Effector memory CD8-positive, alpha-beta T cell (primary cell): ENCODE measurements at regions not wholly inside any gene's neighbourhood (a gene's known extent, or its start where the extent isn't known, plus 50 kb on each side); places are given as distances from the start of the nearest gene placed in this dataset.

Source experiments
- ATAC-seq: fragments of 150-1000 bp; cut with Tn5 transposase; replicated peaks from 2 replicates; pipeline ENCODE4 v1.10.0; 2021; ENCODE audit warnings: mild to moderate bottlenecking, moderate library complexity
- DNase-seq, 3 experiments: peaks; one replicate each; pipeline ENCODE4 v3.0.0; 2021
- H3K27ac Mint-ChIP-seq, 2 donors: one replicate each; pipeline ENCODE4 v1.8.0; 2022; ENCODE audit warnings: mild to moderate bottlenecking in 2 of 2, mixed read lengths in 2 of 2, moderate library complexity in 2 of 2
- H3K27me3 Mint-ChIP-seq, 2 donors: one replicate each; pipeline ENCODE4 v1.8.0; 2022; ENCODE audit warnings: mixed read lengths in 2 of 2
- H3K36me3 Mint-ChIP-seq: one replicate; pipeline ENCODE4 v1.8.0; 2022; ENCODE audit warnings: mild to moderate bottlenecking, moderate library complexity, mixed read lengths; ENCODE audit not compliant: insufficient read depth
- H3K4me1 Mint-ChIP-seq, 2 donors: one replicate each; pipeline ENCODE4 v1.8.0; 2022; ENCODE audit warnings: low read depth in 2 of 2, mixed read lengths in 2 of 2
- H3K4me3 Mint-ChIP-seq, 2 donors: one replicate each; pipeline ENCODE4 v1.8.0; 2022; ENCODE audit warnings: mild to moderate bottlenecking in 2 of 2, mixed read lengths in 2 of 2, moderate library complexity in 2 of 2
- H3K9me3 Mint-ChIP-seq, 2 donors: one replicate each; pipeline ENCODE4 v1.8.0; 2022; ENCODE audit warnings: mixed read lengths in 2 of 2

- Mint-ChIP-seq H3K4me1 (no peaks in the 10 kb centered on the region), H3K27ac (no peak overlapping the region), H3K36me3 (no peaks in the 10 kb centered on the region), H3K9me3 (peaks cover 0 to 7% of the 10 kb centered on the region in 2 donors), H3K27me3 (no peaks in the 10 kb centered on the region), H3K4me3 (no peak overlapping the region)
- DNase-seq = no peak
- no peak for ATAC-seq
Measured at GRCh38 chr7:118525020-118525419, 300.5 kb downstream of the ANKRD7 start.

- ATAC-seq (no peak), DNase-seq (no peak)
- no peak overlapping the region for H3K4me3 Mint-ChIP-seq
- no peaks in the 10 kb centered on the region for H3K27me3 Mint-ChIP-seq
- no peaks in the 10 kb centered on the region for H3K4me1 Mint-ChIP-seq
- H3K27ac Mint-ChIP-seq = no peak overlapping the region
- H3K36me3 Mint-ChIP-seq = no peaks in the 10 kb centered on the region
- H3K9me3 Mint-ChIP-seq = peaks cover 0 to 5% of the 10 kb centered on the region in 2 donors
Measured at GRCh38 chr7:118531566-118531965, 307.1 kb downstream of the ANKRD7 start.

- no peaks in the 10 kb centered on the region for H3K4me1 Mint-ChIP-seq
- H3K27ac Mint-ChIP-seq = no peak overlapping the region
- H3K4me3 Mint-ChIP-seq = no peak overlapping the region
- peaks cover 0 to 3% of the 10 kb centered on the region in 2 donors for H3K9me3 Mint-ChIP-seq
- peaks cover 3% of the 10 kb centered on the region for H3K36me3 Mint-ChIP-seq
- ATAC-seq = no peak
- no peaks in the 10 kb centered on the region for H3K27me3 Mint-ChIP-seq
- no peak for DNase-seq
Measured at GRCh38 chr7:118559207-118559606, 334.7 kb downstream of the ANKRD7 start.

GRCh38 chr7:118563311-118563710 is 338.8 kb downstream of the ANKRD7 start:
- ATAC-seq (no peak), DNase-seq (no peak)
- Mint-ChIP-seq H3K9me3 (peaks cover 0 to 7% of the 10 kb centered on the region in 2 donors), H3K27ac (no peak overlapping the region), H3K27me3 (no peaks in the 10 kb centered on the region), H3K4me3 (no peak overlapping the region), H3K36me3 (peaks cover 3% of the 10 kb centered on the region), H3K4me1 (no peaks in the 10 kb centered on the region)

GRCh38 chr7:118572604-118573003 is 348.1 kb downstream of the ANKRD7 start:
- Mint-ChIP-seq H3K4me1 (no peaks in the 10 kb centered on the region), H3K27ac (no peak overlapping the region), H3K9me3 (peaks cover 0 to 5% of the 10 kb centered on the region in 2 donors), H3K4me3 (no peak overlapping the region), H3K36me3 (no peaks in the 10 kb centered on the region), H3K27me3 (no peaks in the 10 kb centered on the region)
- DNase-seq = no peak
- ATAC-seq = no peak

- no peak overlapping the region for H3K27ac Mint-ChIP-seq
- ATAC-seq (no peak), DNase-seq (no peak)
- no peaks in the 10 kb centered on the region for H3K27me3 Mint-ChIP-seq
- H3K4me1 Mint-ChIP-seq = no peaks in the 10 kb centered on the region
- peaks cover 0 to 2% of the 10 kb centered on the region in 2 donors for H3K9me3 Mint-ChIP-seq
- H3K36me3 Mint-ChIP-seq = no peaks in the 10 kb centered on the region
- H3K4me3 Mint-ChIP-seq = no peak overlapping the region
Measured at GRCh38 chr7:118573085-118573484, 348.6 kb downstream of the ANKRD7 start.

GRCh38 chr7:118575393-118575948 is 351.0 kb downstream of the ANKRD7 start:
- Mint-ChIP-seq H3K4me1 (no peaks in the 10 kb centered on the region), H3K27me3 (no peaks in the 10 kb centered on the region), H3K27ac (no peak overlapping the region), H3K9me3 (peaks cover 2 to 3% of the 10 kb centered on the region in 2 donors), H3K4me3 (no peak overlapping the region), H3K36me3 (no peaks in the 10 kb centered on the region)
- no peak for ATAC-seq
- DNase-seq = no peak

GRCh38 chr7:118580743-118581382 is 356.4 kb downstream of the ANKRD7 start:
- Mint-ChIP-seq H3K27ac (no peak overlapping the region), H3K27me3 (no peaks in the 10 kb centered on the region), H3K4me1 (no peaks in the 10 kb centered on the region), H3K4me3 (no peak overlapping the region), H3K36me3 (no peaks in the 10 kb centered on the region), H3K9me3 (peaks cover 8% of the 10 kb centered on the region in 2 donors)
- no peak for ATAC-seq
- DNase-seq = no peak

- Mint-ChIP-seq H3K4me1 (no peaks in the 10 kb centered on the region), H3K27ac (no peak overlapping the region), H3K9me3 (peaks cover 8 to 10% of the 10 kb centered on the region in 2 donors), H3K4me3 (no peak overlapping the region), H3K27me3 (no peaks in the 10 kb centered on the region), H3K36me3 (no peaks in the 10 kb centered on the region)
- DNase-seq = no peak
- ATAC-seq = no peak
Measured at GRCh38 chr7:118583641-118584040, 359.1 kb downstream of the ANKRD7 start.

GRCh38 chr7:118586248-118586647 is 361.7 kb downstream of the ANKRD7 start:
- no peak overlapping the region for H3K4me3 Mint-ChIP-seq
- peaks cover 0 to 7% of the 10 kb centered on the region in 2 donors for H3K9me3 Mint-ChIP-seq
- ATAC-seq (no peak), DNase-seq (no peak)
- no peaks in the 10 kb centered on the region for H3K36me3 Mint-ChIP-seq
- H3K27me3 Mint-ChIP-seq = no peaks in the 10 kb centered on the region
- H3K4me1 Mint-ChIP-seq = no peaks in the 10 kb centered on the region
- no peak overlapping the region for H3K27ac Mint-ChIP-seq

GRCh38 chr7:118590107-118590506 is 365.6 kb downstream of the ANKRD7 start:
- H3K4me3 Mint-ChIP-seq = no peak overlapping the region
- no peaks in the 10 kb centered on the region for H3K27me3 Mint-ChIP-seq
- H3K36me3 Mint-ChIP-seq = no peaks in the 10 kb centered on the region
- peaks cover 0 to 4% of the 10 kb centered on the region in 2 donors for H3K9me3 Mint-ChIP-seq
- DNase-seq = no peak
- ATAC-seq = no peak
- no peak overlapping the region for H3K27ac Mint-ChIP-seq
- no peaks in the 10 kb centered on the region for H3K4me1 Mint-ChIP-seq

- Mint-ChIP-seq H3K9me3 (no peaks in the 10 kb centered on the region), H3K36me3 (no peaks in the 10 kb centered on the region), H3K4me3 (no peak overlapping the region), H3K27ac (no peak overlapping the region), H3K27me3 (no peaks in the 10 kb centered on the region), H3K4me1 (no peaks in the 10 kb centered on the region)
- DNase-seq (no peak), ATAC-seq (no peak)
Measured at GRCh38 chr7:118602090-118602489, 377.6 kb downstream of the ANKRD7 start.

- no peak overlapping the region for H3K4me3 Mint-ChIP-seq
- H3K27me3 Mint-ChIP-seq = no peaks in the 10 kb centered on the region
- H3K4me1 Mint-ChIP-seq = no peaks in the 10 kb centered on the region
- H3K27ac Mint-ChIP-seq = no peak overlapping the region
- ATAC-seq (no peak), DNase-seq (no peak)
- H3K9me3 Mint-ChIP-seq = no peaks in the 10 kb centered on the region
- H3K36me3 Mint-ChIP-seq = no peaks in the 10 kb centered on the region
Measured at GRCh38 chr7:118606602-118607001, 382.1 kb downstream of the ANKRD7 start.

- Mint-ChIP-seq H3K4me3 (no peak overlapping the region), H3K27ac (no peak overlapping the region), H3K9me3 (no peaks in the 10 kb centered on the region), H3K27me3 (no peaks in the 10 kb centered on the region), H3K4me1 (no peaks in the 10 kb centered on the region), H3K36me3 (no peaks in the 10 kb centered on the region)
- ATAC-seq = no peak
- no peak for DNase-seq
Measured at GRCh38 chr7:118609207-118609606, 384.7 kb downstream of the ANKRD7 start.
